CD4-positive, alpha-beta T cell treated with Interleukin-15 for 1 hour (primary cell): ENCODE measurements at regions not wholly inside any gene's neighbourhood (a gene's known extent, or its start where the extent isn't known, plus 50 kb on each side); places are given as distances from the start of the nearest gene placed in this dataset.
"Not testable (repeated sequence)": the region's sequence is repeated elsewhere in the genome, so short reads cannot be mapped to it uniquely, and the experiment has no call there.

Experiments
- DNase-seq: peaks from one replicate; pipeline ENCODE4 v3.0.0-alpha.2; 2020

DNA sequence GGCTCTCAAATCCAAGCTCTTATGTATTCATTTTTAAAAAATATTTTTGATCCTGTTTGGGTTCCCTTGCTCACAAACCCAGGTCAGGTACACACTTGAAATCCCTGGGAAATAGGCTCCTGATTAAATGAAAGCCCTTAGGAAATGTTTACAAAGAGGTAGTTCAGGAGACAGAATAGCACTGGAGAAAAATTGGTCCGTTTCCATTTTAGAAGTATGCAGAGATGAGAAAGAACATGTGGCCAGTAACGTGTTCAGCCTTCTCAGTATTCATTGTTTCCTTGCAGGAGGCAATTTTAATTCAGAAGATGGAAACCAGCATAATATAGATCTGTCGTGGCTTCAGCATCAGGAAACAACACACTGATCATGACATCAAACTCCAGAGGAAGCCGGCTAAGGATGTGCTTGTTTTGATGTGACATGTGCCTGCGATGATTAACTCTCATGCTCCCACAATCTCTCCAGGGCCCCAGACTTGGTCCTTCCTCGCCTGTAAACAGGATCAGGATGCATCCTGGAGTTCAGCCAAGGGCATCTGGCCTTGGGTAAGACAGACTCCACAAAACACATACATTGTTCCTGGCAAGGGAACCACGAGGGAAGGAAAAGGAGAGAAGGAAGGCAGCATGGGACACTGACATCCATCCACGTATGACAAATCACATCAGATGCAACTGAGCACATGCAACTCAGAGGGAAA lies 350.5 kb upstream of the THBS1 start:
- no peak for DNase-seq

DNA sequence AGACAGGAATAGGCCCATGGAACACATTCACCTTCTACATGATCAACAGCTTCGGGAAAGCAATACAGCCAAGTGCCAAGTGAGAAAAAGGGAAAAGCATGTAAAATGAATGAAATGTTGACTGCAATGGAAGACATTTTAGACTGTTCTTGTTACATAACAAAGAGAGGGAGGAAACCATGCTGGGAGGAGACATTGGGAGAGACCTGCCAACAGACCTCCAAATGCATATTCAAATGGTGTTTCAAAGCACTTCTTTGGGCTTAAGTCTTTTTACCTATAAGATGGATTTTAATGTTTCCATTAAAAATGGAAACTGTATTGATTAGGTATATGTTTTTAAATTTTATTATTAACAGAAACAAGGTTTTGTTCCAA lies 350.0 kb upstream of the THBS1 start:
- no peak for DNase-seq

DNA sequence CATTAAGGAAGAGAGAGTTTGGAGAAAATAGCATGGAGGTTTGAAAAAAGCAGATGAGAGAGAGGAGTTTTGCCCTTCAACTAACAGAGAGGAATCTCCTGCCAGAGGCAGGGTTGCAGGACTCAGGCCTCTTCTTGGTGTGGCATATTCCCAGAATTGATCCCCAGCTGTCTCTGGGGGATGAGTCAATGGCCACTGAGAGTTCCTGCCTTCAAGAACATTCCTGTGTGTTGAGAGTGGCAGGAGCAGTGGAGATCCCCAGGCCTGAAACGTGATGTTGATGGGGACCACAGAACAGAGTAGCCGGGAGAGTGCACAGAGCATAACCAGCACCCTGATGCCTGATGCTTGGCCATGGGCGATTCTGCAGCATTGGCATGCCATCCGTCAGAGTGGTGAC lies 348.4 kb upstream of the THBS1 start:
- no peak for DNase-seq

GRCh38 chr15:39235084-39235795 lies 345.6 kb upstream of the THBS1 start:
- no peak for DNase-seq

DNA sequence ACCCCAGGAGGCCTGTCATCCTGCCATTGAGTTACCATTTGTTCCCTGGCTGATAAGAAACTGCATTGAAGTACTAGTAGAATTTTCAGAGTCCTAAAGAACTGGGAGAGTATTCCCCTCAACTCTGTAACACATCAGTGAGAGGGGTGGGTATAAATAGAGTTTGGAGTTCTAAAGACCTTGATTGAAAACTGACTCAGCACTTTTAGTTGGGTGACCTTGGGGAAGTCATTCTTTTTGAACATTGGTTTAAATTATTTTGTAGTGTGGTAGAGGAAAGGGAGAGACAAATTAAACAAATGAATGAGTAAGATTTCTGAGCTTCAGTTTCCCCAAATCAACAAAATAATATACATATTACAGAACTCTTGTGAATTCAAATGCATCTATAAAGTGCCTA lies 344.5 kb upstream of the THBS1 start:
- DNase-seq: no peak

- no peak for DNase-seq
These were observed 342.4 kb upstream of the THBS1 start for GRCh38 chr15:39238443-39238842.

- no peak for DNase-seq
These were observed 341.3 kb upstream of the THBS1 start for GRCh38 chr15:39239562-39239961.

DNA sequence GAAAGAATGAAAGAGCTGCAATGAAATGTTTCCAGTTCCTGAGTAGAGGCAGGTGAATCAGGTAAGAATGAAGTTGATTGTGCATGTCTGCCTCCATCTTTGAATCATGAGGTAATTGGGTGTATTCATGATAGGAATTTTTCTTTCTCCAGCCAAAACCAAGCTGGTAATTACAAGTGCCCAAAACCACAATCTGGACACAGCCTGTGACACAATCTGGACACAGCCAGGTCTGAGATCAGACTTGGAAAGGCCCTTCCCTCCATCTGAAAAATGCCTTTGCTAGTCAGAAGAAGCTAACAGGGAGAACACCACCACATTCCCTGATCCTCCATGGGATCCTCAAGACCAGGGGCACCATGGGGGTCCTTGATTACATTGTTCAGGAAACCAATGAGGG lies 338.5 kb upstream of the THBS1 start:
- DNase-seq: no peak

DNA sequence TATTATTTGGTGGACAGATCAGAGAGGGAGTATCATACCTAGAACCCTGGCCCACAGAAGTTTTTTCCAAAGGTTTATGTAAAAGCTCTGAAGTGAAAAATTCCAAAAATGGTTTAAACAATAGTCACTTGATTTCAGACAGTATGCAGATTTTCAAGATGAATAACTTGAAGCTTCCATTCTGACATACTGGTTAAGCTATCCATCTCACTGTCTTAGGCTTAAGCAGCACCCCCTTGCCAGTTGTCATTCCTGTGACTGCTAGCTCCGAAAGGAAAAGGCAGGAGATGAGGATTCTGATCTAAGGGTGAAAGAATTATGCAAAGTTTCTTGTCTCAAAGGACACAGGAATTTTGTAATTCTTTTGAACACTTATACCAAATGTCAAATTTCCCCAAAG lies 337.5 kb upstream of the THBS1 start:
- DNase-seq: no peak

DNA sequence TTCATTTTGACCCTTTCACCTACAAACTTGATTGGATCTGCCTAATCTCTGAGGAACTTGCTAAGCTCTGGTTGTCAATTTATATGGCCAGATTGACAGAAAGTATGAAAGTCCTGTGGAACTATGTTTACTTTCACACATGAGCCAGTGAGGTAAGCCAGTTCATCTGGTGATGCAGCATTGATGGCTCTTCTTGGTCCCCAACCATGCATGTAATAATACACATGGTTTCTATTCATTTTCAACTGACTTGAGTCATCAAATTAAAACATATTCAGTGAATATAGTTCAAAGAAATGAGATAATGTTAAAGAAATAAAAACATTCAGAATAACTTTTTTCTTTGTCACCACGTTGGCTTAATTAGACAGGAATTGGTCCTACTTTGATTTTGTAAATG lies 336.1 kb upstream of the THBS1 start:
- DNase-seq: no peak

DNA sequence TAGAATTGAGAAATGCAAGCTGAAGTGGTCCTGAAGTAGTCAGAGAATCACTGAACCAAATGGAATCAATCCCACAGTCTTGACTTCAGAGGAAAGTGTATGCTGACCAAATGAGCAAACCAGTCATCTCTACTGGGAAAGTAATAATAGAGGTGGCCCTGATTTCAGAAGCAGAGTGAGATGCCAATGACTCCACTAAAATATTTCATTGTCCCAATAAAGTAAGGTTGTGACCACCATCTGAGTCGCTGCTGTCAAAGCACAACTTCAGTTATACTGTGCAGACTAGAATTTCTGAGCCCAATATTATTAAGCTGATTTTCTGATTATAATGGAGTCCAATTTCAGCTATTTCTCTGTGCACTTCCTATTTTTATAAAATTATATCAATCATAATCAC lies 334.4 kb upstream of the THBS1 start:
- DNase-seq: no peak

GRCh38 chr15:39247574-39247973 lies 333.3 kb upstream of the THBS1 start:
- DNase-seq: no peak

GRCh38 chr15:39248204-39248603 lies 332.7 kb upstream of the THBS1 start:
- no peak for DNase-seq

GRCh38 chr15:39250001-39250400 lies 330.9 kb upstream of the THBS1 start:
- DNase-seq: no peak

DNA sequence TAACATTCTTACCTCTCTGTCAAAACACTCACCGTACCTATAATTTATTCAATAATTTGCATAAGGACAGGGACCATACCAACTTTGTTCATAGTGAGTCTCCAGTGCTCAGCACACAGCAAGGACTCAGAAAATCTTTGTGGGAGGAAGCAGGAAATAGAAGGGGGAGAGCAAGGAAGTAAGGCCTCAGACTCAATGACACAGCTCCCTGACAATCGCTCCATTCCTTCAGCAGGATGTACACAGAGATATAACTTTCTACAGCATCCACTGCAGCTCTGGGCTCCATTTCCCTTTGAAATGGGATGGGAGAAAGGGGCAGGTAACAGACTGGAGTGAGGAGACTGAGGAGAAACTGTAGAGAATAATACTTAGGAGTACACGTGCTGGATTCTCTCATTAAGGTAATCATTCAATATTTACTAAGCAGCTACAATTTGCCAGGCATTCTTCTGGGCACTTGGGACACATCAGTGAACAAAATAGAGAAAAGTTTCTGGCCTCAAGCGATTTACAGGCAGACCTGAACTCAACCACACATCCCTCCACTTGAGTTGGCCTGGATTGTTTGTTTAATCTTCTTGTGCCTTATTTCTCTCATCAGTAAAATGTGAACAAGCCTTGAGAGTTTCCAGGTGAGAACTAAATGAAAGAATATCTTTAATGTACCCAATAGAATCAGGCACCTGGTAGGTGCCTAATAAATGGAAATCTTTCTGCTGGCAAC lies 330.3 kb upstream of the THBS1 start:
- no peak for DNase-seq

DNA sequence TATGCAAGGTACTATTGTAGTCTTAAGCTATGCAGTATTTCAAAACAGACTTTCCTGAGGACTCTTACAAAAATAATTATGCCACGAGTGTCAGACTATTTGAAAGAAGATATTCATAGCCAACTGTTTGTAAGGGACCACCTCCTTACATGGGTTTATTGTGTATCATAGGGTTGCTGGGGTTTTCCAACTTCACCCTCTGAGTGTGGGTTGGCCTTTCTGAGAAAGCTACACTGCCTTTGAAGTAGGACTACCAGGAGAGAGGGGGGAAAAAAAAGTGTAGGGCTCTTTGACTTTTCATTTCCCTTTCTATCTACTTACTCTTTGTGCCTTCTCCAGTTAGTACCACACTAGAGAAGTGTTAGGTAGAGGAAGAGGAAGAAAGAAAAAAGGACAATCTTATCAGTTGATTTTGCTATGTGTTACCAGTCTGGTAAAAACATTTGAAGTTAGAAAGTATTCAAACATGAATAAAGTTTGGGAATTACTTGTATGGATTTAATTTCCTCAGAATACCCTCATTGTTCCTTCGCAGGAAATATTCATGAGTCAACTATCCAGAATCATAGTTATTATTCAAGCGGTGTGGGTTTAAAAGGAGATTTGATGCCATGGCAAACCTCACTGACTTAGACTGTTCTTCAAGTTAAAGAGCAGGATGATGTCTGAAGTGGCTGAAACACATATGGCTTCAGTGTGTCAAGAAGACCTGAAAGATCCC lies 329.3 kb upstream of the THBS1 start:
- DNase-seq: no peak

GRCh38 chr15:39252134-39252470 lies 328.8 kb upstream of the THBS1 start:
- DNase-seq: no peak

- DNase-seq: no peak
These were observed 327.3 kb upstream of the THBS1 start for GRCh38 chr15:39253552-39253951.

GRCh38 chr15:39254181-39254580 lies 326.7 kb upstream of the THBS1 start:
- DNase-seq: no peak

- DNase-seq: no peak
These were observed 325.1 kb upstream of the THBS1 start for GRCh38 chr15:39255760-39256159.

DNA sequence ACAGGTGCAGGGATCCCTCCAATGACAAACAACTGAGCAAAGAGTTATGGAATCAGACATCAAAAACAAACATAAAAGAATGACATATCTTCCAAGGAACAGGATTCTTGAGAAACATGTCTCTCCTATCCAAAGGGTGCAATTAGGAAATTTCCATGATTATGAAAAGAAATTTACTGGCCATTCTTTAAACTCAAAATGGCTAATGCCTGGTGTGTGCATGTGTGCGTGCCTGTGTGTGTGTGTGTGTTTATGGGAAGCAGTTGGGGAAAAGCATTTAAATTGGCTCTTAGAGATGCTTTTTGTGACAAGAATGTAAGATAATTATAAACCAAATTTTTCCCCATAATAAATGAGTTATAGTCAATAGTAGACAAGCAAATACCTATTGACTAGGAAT lies 320.5 kb upstream of the THBS1 start:
- no peak for DNase-seq

GRCh38 chr15:39260791-39261190 lies 320.1 kb upstream of the THBS1 start:
- no peak for DNase-seq

- DNase-seq: not testable (repeated sequence)
These were observed 319.3 kb upstream of the THBS1 start for GRCh38 chr15:39261397-39262183.
